GM12878 (cell line): ENCODE measurements at regions not wholly inside any gene's neighbourhood (a gene's known extent, or its start where the extent isn't known, plus 50 kb on each side); places are given as distances from the start of the nearest gene placed in this dataset.

Experiments
- ASH2L ChIP-seq: fragments of 300-600, 200-600 bp; sonication (generic); IDR thresholded peaks from 2 replicates; pipeline ENCODE4 v1.6.1; 2017; ENCODE audit warnings: low read depth, mild to moderate bottlenecking, borderline replicate concordance
- BMI1 ChIP-seq: fragments of 450-650 bp; IDR thresholded peaks from 2 replicates; pipeline ENCODE4 v1.6.1; 2016; ENCODE audit warnings: mild to moderate bottlenecking, moderate library complexity, borderline replicate concordance
- CBFB ChIP-seq: IDR thresholded peaks from 2 replicates; pipeline ENCODE4 v1.6.1; 2016; ENCODE audit warnings: antibody characterized with exemption, low read depth
- CEBPB ChIP-seq, 2 experiments: fragments of 150-350 bp in 1 of 2; IDR thresholded peaks; 2 replicates each; pipeline ENCODE4 v1.6.1; 2012 to 2014; ENCODE audit warnings: low read depth in 2 of 2, low read length in 2 of 2, borderline replicate concordance in 1 of 2, inconsistent platforms in 1 of 2
- CEBPZ ChIP-seq: fragments of 150-350 bp; IDR thresholded peaks from 2 replicates; pipeline ENCODE4 v1.6.1; 2016; ENCODE audit warnings: low read depth, low read length
- EED ChIP-seq: sonication (generic); IDR thresholded peaks from 2 replicates; pipeline ENCODE4 v1.6.1; 2016; ENCODE audit warnings: antibody characterized with exemption, low read depth
- LARP7 ChIP-seq: fragments of 450-650 bp; IDR thresholded peaks from 2 replicates; pipeline ENCODE4 v1.6.1; 2017; ENCODE audit warnings: mild to moderate bottlenecking
- MYC ChIP-seq: IDR thresholded peaks from 2 replicates; pipeline ENCODE4 v1.6.1; 2011; ENCODE audit warnings: mild to moderate bottlenecking, low read length, moderate library complexity, inconsistent platforms; ENCODE audit not compliant: insufficient read depth, insufficient replicate concordance, insufficient read length, severe bottlenecking
- POLR2A ChIP-seq: IDR thresholded peaks from 2 replicates; pipeline ENCODE4 v1.6.1; 2011; ENCODE audit warnings: low read depth, mild to moderate bottlenecking, low read length
- POU2F2 ChIP-seq: IDR thresholded peaks from 3 replicates; pipeline ENCODE4 v1.6.1; 2011; ENCODE audit warnings: low read depth, mild to moderate bottlenecking, low read length, borderline replicate concordance
- SMAD1 ChIP-seq: fragments of 450-650 bp; IDR thresholded peaks from 2 replicates; pipeline ENCODE4 v1.6.1; 2018; ENCODE audit warnings: mild to moderate bottlenecking, low read depth; ENCODE audit not compliant: partially characterized antibody
- STAT1 ChIP-seq: fragments of 450-650 bp; conservative IDR thresholded peaks from 2 replicates; pipeline ENCODE4 v1.6.1; 2014; ENCODE audit warnings: antibody characterized with exemption, mild to moderate bottlenecking
- ZNF207 ChIP-seq: fragments of 450-650 bp; IDR thresholded peaks from 2 replicates; pipeline ENCODE4 v1.6.1; 2014; ENCODE audit warnings: antibody characterized with exemption, mild to moderate bottlenecking, borderline replicate concordance
- TF ChIP-seq, protein P1 (sequence below): fragments of 450-650 bp; IDR thresholded peaks from 2 replicates; pipeline ENCODE4 v1.6.1; 2018; ENCODE audit warnings: borderline replicate concordance, mild to moderate bottlenecking; ENCODE audit not compliant: partially characterized antibody

DNA sequence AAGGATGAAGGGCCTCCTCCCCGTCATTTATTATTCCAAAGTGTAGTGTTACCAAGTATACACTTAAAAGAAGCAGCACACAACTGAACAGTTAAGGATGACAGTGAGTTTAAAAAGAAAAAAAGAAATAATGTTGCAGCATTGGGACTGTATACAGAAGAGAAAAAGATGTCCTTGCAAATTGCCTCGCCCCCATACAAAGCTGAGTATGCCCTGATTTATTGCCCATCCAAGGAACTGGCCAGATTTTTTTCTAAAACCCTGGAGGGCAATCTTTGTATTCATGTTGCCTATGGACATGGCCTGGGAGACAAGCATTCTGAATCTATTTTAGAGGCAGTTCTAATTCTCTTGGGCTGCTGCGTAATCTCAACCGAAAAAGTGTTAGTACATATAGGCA is 182.7 kb upstream of the NR4A3 start (continued):
- TF ChIP-seq CEBPZ: no peak
- TF ChIP-seq LARP7: no peak
- no peak for TF ChIP-seq MYC
- TF ChIP-seq ZNF207: no peak
- TF ChIP-seq SMAD1: no peak
- no peak for TF ChIP-seq BMI1
- no peak for TF ChIP-seq CBFB
- TF ChIP-seq POLR2A: no peak
- TF ChIP-seq CEBPB (IDR thresholded peaks at IDR 0.05; ENCODE audit: borderline replicate concordance in 1 of 2, low read depth in 2 of 2, low read length in 2 of 2): no peak
- no peak for TF ChIP-seq POU2F2
- TF ChIP-seq, protein P1, sequence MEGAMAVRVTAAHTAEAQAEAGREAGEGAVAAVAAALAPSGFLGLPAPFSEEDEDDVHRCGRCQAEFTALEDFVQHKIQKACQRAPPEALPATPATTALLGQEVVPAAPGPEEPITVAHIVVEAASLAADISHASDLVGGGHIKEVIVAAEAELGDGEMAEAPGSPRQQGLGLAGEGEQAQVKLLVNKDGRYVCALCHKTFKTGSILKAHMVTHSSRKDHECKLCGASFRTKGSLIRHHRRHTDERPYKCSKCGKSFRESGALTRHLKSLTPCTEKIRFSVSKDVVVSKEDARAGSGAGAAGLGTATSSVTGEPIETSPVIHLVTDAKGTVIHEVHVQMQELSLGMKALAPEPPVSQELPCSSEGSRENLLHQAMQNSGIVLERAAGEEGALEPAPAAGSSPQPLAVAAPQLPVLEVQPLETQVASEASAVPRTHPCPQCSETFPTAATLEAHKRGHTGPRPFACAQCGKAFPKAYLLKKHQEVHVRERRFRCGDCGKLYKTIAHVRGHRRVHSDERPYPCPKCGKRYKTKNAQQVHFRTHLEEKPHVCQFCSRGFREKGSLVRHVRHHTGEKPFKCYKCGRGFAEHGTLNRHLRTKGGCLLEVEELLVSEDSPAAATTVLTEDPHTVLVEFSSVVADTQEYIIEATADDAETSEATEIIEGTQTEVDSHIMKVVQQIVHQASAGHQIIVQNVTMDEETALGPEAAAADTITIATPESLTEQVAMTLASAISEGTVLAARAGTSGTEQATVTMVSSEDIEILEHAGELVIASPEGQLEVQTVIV: no peak
- no peak for TF ChIP-seq EED
- TF ChIP-seq STAT1: no peak
- TF ChIP-seq ASH2L: no peak
